Activated T-helper 1 cell treated with anti-CD3 and anti-CD28 coated beads, Interleukin-12 subunit alpha, Interleukin-12 subunit beta, Interleukin-2, Interleukin-4 antibody, amounts not matched to agents 30 ng/mL and 10 ng/mL and 1 ng/mL, durations not matched to agents 14 hours and 24 hours and 36 hours (primary cell): ENCODE measurements at regions not wholly inside any gene's neighbourhood (a gene's known extent, or its start where the extent isn't known, plus 50 kb on each side); places are given as distances from the start of the nearest gene placed in this dataset.

ENCODE experiments used
- DNase-seq: peaks from one replicate; pipeline ENCODE4 v3.0.0; 2021; ENCODE audit warnings: low spot score
- H3K27ac Mint-ChIP-seq: one replicate; pipeline ENCODE4 v1.8.0; 2021; ENCODE audit warnings: mild to moderate bottlenecking, mixed read lengths
- H3K27me3 Mint-ChIP-seq: one replicate; pipeline ENCODE4 v1.8.0; 2022; ENCODE audit warnings: mild to moderate bottlenecking, moderate library complexity, mixed read lengths; ENCODE audit not compliant: insufficient read depth
- H3K36me3 Mint-ChIP-seq: one replicate; pipeline ENCODE4 v1.8.0; 2021; ENCODE audit warnings: low read depth, mixed read lengths
- H3K4me1 Mint-ChIP-seq: one replicate; pipeline ENCODE4 v1.8.0; 2021; ENCODE audit warnings: low read depth, mixed read lengths
- H3K4me3 Mint-ChIP-seq: one replicate; pipeline ENCODE4 v1.8.0; 2021; ENCODE audit warnings: mild to moderate bottlenecking, moderate library complexity, mixed read lengths
- H3K9me3 Mint-ChIP-seq: one replicate; pipeline ENCODE4 v1.8.0; 2021; ENCODE audit warnings: mixed read lengths
- intact Hi-C: fragments of 100-400 bp; cut with micrococcal nuclease; formaldehyde crosslinking; loops from one replicate; pipeline ENCODE4 v1.15.1; 2024

DNA sequence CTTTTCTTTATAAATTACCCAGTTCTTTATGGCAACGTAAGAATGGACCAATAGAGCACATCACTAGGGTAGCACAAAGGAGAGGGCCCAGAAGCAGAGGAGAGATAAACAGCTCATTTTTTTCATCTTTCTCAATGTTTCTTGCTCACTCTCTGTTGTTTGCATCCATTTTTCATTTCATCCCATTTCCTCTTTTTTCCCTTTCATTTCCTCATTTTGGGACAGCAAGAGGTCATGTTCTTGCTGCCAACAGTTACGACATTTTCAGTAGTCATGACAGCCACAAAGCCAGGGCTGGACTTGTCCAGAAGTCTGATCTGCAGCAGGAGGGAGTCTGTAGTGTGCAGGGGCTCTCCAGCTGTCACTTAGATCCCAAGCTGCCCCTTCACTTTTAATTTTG, 52.7 kb upstream of the CYP1B1 start:
- intact Hi-C loops = no loop called here
- H3K27ac Mint-ChIP-seq = no peak overlapping the region

DNA sequence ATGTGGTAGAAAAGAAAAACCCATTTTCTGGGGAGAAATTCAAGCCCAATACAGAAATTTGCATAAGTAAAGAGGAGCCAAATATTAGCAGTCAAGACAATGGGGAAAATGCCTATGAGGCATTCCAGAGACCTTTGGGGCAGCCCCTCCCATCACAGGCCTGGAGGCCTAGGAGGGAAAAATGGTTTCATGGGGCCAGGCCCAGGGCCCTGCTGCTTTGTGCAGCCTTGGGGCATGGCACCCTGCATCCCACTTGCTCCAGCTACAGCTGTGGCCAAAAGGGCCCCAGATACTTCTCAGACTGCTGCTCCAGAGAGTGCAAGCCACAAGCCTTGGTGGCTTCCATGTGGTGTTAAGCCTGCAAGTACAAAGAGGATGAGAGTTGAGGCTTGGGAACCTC, 51.3 kb upstream of the CYP1B1 start:
- Mint-ChIP-seq H3K4me1 (peaks cover 4% of the 10 kb centered on the region), H3K4me3 (no peak overlapping the region), H3K27ac (no peak overlapping the region), H3K36me3 (peaks cover 2% of the 10 kb centered on the region), H3K27me3 (no peaks in the 10 kb centered on the region), H3K9me3 (peaks cover 26% of the 10 kb centered on the region)
- DNase-seq = no peak
- intact Hi-C loops = no loop called here

More for the DNA sequence above, 52.7 kb upstream of the CYP1B1 start:
- Mint-ChIP-seq H3K4me1 (peaks cover 4% of the 10 kb centered on the region), H3K27me3 (no peaks in the 10 kb centered on the region), H3K4me3 (no peak overlapping the region), H3K9me3 (peaks cover 26% of the 10 kb centered on the region), H3K36me3 (peaks cover 2% of the 10 kb centered on the region)
- DNase-seq = no peak

DNA sequence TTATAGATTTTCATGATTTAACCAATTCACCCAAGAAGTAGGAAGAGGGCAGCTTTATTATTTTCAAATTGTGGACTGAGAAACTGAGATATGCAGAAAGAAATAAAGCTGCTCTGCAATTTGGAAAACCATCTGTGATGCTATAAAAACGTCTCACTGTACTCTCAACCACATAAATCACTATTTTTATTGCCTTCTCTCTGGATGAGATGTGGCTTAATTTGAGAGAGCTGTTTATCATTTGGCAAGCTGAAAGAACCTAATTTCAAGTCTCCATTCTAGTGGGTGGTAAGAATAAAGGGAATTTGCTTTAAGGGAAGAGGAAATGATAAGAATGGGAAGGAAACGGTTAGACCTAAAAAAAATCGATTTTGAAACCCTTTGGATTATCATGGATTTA, 49.9 kb upstream of the CYP1B1 start:
- Mint-ChIP-seq H3K9me3 (peaks cover 23% of the 10 kb centered on the region), H3K36me3 (no peaks in the 10 kb centered on the region), H3K27ac (no peak overlapping the region), H3K4me1 (peaks cover 1% of the 10 kb centered on the region), H3K4me3 (no peak overlapping the region), H3K27me3 (peaks cover 4% of the 10 kb centered on the region)
- intact Hi-C loops = no loop called here
- no peak for DNase-seq
